GM21825 (cell line): ENCODE measurements at regions not wholly inside any gene's neighbourhood (a gene's known extent, or its start where the extent isn't known, plus 50 kb on each side); places are given as distances from the start of the nearest gene placed in this dataset.
"Not testable (repeated sequence)": the region's sequence is repeated elsewhere in the genome, so short reads cannot be mapped to it uniquely, and the experiment has no call there.

Source experiments
- ATAC-seq: cut with Tn5 transposase; IDR thresholded peaks from one replicate; pipeline ENCODE4 v1.9.1; 2021; ENCODE audit warnings: mild to moderate bottlenecking, moderate library complexity; ENCODE audit not compliant: unreplicated experiment

DNA sequence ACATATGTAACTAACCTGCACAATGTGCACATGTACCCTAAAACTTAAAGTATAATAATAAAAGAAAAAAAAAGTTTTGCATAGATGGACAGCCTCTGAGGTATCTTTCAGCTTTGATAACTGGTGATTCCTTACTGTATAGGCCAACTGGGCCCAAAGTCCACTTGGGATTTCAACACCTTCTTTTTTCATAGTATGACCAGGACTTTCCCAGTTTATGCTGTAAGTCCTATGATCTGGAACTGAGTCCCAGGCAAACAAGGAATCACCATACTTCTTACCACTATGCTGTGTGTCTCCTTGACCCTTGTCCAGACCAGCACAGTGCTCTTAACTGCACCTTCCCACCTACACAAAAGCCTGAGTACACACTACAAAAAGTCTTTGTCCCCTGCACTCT, 205.1 kb upstream of the RBBP8 start:
- ATAC-seq = no peak

DNA sequence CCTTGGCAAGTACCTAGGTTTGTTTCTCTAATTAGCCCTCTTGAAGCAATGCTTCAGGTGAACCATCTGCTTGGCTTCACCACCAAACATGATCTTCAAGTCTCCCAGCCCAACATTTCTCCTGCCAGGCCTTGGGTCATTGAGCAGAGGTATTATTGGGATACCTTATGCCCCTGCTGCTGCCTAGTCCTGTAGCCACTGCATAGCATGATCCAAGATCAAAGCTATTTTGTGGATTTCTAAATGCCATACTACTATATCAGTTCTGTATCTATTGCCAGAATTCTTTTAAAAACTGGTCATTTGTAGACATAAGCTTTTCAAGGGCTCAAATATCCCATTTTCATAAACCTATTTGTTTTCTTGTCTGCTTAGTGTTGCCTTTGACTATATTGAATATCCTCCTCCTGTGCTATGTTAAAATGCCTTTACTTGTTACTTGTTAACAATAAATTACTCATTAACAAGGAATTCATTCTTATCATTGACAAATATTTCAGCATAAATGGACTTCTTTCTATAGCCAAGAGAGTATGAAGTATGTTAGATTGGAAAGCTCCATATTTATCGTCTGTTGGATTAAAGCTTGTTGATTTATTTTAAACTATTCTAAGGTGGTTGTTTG, 204.5 kb upstream of the RBBP8 start:
- ATAC-seq = no peak

DNA sequence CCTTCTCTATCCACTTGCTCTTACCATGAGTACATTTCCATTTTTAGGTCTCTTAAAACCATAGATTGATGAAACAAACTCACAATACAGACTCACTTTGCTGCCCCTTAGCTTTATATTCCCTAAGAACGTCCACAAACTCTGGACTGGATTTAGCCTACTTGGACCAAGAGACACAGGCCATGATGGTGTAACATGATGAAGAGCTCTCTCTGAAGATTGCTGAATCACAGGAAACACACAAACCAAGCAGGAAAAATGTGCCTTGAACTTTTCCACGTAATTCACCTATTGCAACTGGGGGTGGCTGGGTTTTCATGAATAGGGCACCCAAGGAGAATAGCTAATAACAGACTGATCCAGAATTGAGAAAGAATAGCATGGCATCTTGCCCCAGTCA, 201.7 kb upstream of the RBBP8 start:
- ATAC-seq = no peak

DNA sequence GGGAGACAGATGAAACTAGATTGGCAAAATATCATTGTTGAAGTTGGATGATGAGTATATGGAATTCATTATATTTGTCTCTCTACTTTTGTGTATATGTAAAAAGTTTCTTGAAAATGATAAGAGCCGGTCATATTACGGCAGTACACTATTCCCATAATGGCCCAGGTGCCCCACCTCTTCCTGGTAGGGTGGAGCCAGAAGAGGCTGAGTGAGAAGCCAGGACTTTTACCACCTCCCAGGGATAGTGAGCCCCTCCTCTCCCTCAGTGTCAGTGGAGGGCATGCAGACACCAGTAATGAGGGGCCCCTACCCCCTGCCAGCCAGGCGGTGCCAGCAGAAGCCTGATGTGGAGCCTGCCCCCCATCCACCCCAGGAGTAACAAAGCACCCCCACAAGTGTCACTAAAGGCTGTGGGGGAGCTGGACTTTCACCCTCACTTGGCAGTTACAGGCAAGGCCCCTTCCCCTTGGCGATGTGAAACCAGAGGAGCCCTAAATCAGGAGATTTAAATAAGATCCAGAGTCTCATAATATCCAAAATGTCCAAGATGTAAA, 198.9 kb upstream of the RBBP8 start:
- no peak for ATAC-seq

DNA sequence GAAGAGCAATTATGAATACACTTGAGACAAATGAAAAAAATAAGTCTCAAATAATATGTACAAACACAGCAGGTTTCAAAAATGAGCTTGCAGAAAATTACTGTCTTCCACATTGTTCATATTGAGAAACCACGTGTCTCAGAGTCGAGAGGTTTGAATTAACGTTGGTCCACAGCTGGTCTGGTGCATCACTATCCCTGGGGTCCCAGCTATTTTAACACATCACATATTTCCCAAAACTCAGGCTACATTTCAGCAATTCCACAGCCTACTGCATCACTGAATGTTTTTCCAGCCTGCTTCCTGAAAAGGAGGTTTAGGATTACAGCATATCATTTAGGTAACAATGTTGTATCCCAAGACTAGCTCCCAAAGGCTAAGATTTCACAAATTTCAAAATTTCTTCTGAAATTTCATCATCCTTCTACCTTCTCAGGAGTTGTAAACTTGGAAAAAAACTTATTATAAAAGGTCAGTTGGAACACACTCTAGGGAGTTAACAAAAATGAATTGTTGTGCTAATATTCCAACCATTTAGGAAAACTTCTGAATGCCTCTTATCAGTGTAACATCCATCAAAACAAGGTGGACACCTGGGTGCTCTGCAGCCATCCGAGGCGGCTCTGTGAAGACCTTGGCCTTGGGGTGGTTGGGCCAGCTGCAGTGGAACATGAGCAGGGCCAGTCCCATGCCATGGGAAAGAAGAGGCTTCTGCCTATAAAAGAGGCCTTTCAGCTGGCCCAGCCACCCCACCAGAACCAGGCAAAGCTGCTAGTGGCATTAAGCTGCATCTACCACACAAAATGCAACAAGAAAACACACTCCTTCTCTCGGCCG, 198.1 kb upstream of the RBBP8 start:
- no peak for ATAC-seq

DNA sequence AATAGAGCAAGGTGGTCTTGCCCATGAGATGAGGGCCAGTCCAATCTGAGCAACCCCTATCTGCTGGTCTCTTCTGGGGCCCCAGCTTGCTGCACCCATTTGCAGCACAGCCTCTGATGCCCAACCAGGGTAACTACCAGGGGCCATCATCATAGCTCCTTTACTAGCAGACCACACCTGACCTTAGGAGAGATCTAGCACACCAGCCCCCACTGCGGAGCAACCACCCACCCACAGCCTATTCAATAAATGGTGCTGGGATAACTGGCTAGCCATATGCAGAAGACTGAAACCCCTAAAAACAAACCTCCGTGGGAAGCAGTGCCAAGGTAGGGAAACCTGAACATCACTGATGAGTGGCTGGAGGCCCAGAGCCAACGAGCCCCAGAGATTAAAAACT, 196.1 kb upstream of the RBBP8 start:
- ATAC-seq = no peak

DNA sequence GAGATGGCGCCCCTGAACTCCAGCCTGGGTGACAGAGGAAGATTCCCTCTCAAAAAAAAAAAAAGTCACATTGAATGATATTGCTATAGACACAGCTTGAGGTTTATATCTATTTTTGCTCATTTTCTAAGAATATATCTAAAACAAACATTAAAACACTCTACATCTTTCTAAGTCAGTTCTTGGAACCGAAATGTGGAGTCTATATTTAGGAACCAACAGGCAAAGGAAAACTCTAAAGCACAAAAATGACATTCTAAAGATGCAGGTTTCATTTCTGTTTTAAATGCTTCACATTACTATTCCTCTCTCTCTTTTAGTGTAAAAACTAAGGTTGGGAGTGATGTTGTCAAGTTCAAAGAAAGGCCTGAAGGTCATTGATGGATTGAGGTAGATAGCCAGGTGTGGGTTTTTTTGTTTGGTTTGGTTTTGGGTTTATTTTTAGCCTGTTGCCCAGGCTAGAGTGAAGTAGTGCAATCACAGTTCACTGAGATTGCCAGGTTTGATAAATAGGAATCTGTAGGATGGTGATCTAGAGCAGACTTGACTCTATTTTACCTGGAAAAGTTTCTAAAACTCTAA, 194.0 kb upstream of the RBBP8 start:
- ATAC-seq = no peak

DNA sequence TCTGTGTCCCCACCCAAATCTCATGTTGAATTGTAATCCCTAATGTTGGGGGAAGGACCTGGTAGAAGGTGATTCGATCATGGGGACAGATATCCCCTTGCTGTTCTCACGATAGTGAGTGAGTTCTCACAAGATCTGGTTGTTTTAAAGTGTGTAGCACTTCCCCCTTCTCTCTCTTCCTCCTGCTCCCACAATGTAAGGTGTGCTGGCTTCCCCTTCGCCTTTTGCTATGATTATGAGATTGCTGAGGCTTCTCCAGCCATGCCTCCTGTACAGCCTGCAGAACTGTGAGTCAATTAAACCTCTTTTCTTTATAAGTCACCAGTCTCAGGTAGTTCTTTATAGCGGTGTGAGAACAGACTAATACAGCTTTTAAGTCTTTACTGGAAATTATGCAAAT, 193.3 kb upstream of the RBBP8 start:
- no peak for ATAC-seq

DNA sequence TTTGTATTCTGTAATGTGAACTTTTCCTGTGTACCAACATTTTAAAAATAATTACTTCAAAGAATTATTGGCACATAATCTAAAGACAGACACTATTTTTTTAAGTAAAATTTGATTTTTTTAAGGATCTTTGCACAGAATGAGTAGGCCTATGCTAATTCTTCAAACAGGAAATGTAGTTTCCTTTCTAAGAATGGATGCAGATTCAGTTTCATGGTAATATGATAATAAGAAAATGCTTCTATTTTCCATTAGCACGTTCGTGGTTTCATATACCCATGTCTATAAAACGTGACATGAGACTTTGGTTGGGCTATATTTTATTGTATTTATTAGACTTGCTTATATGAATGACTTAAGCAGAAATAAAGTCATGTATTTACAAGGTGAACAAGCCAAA, 191.8 kb upstream of the RBBP8 start:
- ATAC-seq = no peak

DNA sequence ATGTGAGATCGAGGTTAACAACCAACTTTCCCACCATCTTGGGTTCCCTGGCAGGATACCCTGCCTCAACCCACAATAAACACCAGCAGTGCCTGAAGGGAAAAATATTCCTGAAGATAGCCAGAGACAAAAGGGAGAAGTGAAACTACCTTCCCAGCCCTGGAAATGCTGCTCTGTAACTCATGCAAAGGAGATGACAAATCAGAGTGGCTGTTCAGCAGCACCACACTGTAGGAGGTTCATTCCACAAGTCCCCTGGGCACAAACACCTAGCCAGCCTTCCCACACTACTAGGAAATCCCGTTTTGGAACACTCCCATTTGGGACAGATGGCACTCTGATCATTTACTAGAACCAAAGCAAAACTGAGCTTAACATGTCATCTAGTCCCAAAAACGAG, 190.7 kb upstream of the RBBP8 start:
- no peak for ATAC-seq

DNA sequence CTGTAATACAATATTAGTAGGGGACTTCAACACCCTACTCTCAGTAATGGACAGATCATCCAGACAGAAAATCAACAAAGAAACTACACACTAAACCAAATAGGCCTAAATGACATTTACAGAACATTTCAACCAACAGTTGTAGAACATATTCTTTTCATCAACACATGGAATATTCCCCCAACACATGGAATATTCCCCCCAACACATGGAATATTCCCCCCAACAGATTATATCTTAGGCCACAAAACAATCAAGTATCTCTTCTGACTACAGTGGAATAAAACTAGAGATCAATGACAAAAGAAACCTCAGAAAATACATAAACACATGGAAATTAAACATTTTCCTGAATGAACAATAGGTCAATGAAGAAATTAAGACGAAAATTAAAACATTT, 187.2 kb upstream of the RBBP8 start:
- no peak for ATAC-seq

DNA sequence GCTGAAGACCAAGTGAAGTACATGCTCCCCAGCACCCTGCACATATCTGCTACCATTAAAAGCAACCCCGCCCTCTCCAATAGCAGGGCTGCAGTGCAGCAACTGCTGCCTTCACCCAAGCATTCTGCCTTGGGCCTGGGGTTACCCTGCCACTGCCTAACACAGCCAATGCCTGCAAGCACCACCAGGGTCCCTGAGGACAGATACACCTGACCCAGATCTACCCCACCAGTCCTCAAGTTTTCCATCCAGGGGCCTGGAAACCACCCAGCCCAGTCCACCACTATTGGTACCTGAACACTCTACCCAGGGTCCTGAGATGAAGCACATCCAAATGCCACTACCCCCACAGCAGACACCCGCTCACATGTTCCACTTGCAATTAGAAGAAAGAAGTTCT, 181.1 kb upstream of the RBBP8 start:
- no peak for ATAC-seq

DNA sequence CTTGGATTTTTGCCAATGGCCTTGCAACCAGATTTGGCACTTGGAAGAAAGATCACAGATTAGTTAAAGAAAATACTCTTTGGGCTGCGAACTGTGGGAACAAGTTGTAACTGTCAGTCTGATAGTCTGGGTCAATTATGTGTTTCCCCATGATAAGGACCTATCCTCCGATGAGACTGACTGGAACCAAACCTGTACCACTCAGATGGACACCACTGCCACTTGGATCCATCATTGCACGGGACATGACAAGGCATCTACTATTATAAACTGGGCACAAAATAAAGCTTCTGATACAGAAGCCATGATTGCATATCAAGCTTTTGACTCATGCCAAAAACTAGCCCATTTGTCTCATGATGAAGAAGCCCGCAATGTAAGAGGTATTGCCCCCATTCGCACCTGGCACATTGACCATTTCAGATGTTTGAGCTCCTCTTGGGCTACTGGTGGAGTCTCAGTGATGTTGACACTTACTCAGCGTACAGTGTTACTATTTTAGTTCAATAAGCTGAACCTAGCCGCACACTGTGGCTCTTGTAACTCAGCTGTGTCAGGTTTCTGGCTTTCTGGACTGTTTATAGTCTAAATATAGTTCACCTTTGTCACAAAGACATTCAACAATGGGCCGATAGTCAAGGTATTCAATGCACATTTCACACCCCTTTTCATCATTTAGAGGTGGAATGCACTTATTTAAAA, 179.8 kb upstream of the RBBP8 start:
- ATAC-seq = no peak

DNA sequence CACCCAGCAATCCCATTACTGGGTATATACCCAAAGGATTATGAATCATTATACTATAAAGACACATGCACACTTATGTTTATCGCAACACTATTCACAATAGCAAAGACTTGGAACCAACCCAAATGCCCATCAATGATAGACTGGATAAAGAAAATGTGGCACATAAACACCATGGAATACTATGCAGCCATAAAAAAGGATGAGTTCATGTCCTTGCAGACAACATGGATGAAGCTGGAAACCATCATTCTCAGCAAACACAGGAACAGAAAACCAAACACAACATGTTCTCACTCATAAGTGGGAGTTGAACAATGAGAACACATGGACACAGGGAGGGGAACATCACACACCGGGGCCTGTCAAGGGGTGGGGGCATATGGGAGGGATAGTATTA, 169.1 kb upstream of the RBBP8 start:
- not testable (repeated sequence) for ATAC-seq

DNA sequence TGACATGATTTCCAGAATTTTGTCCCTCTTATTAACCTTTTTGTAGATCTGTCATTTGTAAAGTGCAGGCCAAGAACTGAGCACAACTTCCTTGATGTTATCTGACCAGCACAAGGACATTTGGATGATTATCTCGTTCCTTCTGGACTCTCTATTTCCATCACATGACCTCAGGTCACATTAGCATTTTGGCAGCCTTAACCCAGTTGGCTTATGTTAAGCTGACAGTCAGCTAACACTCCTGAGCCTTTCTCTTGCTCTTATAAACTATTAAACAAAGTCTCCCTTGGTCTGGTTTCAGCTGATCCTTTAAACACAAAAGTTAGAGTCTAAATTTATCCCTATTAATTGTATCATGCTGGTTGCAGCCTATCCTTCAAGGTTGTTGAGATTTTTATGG, 167.2 kb upstream of the RBBP8 start:
- ATAC-seq = no peak

DNA sequence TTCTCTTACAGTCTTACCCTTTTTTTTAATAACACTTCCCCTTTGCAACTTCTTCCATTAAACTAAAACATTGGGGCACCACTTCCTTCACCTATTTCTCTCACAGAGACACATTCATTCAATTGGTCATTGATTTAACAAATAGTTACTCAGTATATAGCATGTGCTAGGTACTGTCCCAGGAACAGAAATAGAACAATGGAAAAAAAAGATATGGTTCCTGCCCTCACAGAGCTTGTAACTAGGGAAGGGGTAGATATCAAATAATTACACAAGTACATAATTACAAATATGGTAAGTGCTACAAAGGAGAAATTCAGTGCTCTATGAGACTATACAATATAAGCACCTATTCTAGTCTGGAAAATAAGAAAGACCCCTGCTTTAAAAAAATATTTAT, 165.5 kb upstream of the RBBP8 start:
- no peak for ATAC-seq

DNA sequence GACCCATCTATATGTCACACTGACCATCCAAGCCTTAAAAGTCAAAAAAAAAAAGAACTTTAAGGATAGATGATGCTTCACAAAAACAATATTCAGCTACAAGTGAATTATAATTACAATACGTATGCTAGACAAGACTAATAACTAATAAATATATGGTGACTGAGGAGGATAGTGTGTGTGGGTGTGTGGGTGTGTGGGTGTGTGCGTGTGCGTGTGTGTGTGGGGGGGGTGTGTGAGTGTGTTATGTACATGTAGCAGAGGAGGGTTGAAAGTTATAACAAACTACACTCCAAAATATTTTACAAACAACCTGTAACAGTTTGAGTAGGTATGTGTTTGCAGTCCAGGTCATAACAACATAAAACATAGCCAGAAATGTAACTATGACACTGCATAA, 159.2 kb upstream of the RBBP8 start:
- no peak for ATAC-seq

DNA sequence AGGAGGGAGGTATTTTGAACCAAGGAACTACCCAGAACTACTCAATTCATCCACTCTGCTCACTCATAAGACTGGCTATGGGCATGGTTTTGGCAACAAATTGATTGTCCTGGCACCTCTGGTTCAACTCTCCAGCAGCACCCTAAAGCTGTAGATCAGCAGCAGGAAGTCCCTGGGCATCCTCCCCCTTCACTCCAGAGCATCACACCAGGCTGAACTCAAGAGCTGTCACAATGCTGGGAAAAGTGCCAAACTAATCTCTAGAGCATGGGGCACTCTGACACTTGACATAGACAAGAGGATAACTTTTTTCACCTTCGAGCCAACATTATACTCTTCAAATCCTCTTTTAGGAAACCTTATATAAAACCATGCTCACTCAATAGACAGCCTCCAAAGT, 154.1 kb upstream of the RBBP8 start:
- ATAC-seq = no peak

DNA sequence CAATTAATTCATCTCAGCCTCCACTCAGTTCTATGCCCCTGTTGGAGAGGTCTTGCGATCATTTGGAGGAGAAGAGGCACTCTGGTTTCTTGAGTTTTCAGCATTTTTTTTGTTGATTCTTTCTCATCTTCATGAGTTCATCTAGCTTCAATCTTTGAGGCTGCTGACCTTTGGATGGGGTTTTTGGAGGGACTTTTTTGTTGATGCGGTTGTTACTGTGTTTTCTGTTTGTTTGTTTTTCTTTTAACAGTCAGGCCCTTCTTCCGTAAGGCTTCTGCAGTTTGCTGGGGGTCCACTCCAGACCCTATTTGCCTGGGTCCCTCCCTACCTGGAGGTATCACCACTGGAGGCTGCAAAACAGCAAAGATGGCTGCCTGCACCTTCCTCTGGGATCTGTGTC, 149.9 kb upstream of the RBBP8 start:
- no peak for ATAC-seq

DNA sequence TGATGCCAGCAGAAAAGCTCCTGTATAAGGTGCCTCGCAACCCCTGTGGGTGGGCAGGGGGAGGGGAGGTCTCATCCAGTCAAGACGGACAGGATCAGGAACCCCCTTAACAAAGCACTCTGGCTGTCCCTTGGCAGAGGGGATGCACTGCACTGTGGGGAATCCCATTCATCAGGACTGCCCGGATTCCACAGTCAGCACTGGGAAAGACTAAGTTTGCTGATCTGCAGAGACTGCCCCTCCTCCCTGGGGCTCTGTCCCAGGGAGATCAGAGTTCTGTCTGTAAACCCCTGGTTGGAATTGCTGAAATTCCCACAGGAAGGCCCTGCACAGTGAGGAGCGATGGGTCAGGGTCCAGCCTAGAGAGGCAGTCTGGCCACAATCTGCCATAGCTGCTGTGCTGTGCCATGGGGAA, 149.5 kb upstream of the RBBP8 start:
- ATAC-seq = no peak

DNA sequence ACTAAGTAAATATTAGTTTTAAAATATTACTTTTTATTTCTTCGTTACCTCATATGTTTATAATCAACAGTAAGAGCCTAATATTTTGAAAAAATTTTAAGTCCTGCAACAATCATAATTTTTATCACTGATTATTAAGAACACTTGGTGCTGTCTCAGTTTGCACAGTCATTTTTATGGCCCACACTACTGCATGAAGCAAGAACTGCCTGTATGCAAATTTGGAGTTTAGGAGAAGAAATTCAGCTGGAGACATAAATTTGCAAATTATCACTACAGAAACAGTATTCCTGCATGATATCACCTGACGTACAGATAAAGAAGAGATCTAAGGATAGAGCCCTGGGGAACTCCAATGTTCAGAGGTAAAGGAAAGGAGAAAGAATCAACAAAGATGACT, 144.1 kb upstream of the RBBP8 start:
- no peak for ATAC-seq
